Type B pancreatic cell (in vitro differentiated cells): ENCODE measurements at regions not wholly inside any gene's neighbourhood (a gene's known extent, or its start where the extent isn't known, plus 50 kb on each side); places are given as distances from the start of the nearest gene placed in this dataset.

Experiments
- DNase-seq: peaks from one replicate; pipeline ENCODE4 v3.0.0; 2021; ENCODE audit warnings: mixed read lengths; ENCODE audit not compliant: unreplicated experiment; ENCODE audit errors: extremely low spot score
- H3K27ac Mint-ChIP-seq: 2 replicates; pipeline ENCODE4 v1.8.0; 2021; ENCODE audit warnings: mild to moderate bottlenecking, mixed read lengths
- H3K27me3 Mint-ChIP-seq: 2 replicates; pipeline ENCODE4 v1.8.0; 2021; ENCODE audit warnings: mixed read lengths
- H3K36me3 Mint-ChIP-seq: 2 replicates; pipeline ENCODE4 v1.8.0; 2021; ENCODE audit warnings: mixed read lengths
- H3K4me1 Mint-ChIP-seq: one replicate; pipeline ENCODE4 v1.8.0; 2021; ENCODE audit warnings: mixed read lengths; ENCODE audit not compliant: unreplicated experiment
- H3K4me3 Mint-ChIP-seq: 2 replicates; pipeline ENCODE4 v1.8.0; 2021; ENCODE audit warnings: mild to moderate bottlenecking, mixed read lengths
- H3K9me3 Mint-ChIP-seq: 2 replicates; pipeline ENCODE4 v1.8.0; 2021; ENCODE audit warnings: mixed read lengths
- TF ChIP-seq, protein P1 (sequence below): fragments of 200-600 bp; sonication (generic); conservative IDR thresholded peaks from 2 replicates; pipeline ENCODE4 v1.5.0; 2021; ENCODE audit warnings: antibody characterized with exemption, mild to moderate bottlenecking

DNA sequence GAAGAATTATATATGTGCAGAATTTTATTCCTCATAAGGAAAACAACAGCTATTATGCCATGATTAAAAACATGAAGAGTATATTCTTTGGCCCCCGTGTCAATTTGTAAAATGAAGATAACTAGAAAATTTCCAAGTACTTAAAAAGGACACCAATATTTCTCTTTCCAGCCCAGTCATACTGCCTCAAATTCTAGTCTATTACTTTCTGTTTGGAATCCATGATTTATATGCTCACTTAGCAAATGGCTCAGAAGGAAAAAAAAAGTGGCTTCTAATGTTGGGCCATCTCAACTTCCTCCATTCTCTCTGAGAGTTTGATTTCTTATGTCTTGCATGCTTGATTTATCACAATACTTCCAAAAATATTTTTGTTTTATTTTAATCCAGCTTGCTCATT, 1431.1 kb downstream of the AMY1C start:
- Mint-ChIP-seq H3K36me3 (no peaks in the 10 kb centered on the region), H3K4me1 (no peaks in the 10 kb centered on the region), H3K9me3 (no peaks in the 10 kb centered on the region), H3K27ac (no peak overlapping the region), H3K27me3 (no peaks in the 10 kb centered on the region), H3K4me3 (no peak overlapping the region)
- TF ChIP-seq, protein P1, sequence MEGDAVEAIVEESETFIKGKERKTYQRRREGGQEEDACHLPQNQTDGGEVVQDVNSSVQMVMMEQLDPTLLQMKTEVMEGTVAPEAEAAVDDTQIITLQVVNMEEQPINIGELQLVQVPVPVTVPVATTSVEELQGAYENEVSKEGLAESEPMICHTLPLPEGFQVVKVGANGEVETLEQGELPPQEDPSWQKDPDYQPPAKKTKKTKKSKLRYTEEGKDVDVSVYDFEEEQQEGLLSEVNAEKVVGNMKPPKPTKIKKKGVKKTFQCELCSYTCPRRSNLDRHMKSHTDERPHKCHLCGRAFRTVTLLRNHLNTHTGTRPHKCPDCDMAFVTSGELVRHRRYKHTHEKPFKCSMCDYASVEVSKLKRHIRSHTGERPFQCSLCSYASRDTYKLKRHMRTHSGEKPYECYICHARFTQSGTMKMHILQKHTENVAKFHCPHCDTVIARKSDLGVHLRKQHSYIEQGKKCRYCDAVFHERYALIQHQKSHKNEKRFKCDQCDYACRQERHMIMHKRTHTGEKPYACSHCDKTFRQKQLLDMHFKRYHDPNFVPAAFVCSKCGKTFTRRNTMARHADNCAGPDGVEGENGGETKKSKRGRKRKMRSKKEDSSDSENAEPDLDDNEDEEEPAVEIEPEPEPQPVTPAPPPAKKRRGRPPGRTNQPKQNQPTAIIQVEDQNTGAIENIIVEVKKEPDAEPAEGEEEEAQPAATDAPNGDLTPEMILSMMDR, result no peak
- no peak for DNase-seq

DNA sequence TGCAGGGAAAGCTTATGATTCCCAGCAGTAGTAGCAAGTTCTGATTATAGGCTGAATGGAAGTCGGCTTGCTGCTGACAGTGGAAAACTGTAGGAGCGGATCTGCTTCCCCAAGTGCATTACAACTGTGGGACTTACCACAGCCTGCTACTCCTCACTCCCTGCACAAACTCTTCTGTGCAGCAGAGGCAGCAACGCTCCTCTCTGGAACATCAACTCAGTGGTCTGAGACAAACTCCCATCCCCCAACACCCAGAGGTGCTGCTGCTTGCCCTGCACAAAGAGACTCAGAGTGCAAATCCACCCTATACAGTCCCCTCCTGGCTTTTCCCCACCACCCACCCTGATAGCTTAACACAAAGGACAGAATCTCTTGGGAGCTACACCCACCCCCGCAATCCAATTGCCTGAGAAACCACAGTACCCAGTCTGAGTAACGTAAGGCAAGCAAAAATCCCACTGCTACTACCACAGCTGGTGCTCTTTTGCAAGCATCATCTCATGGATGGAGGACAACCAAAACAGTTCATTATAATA, 1455.2 kb downstream of the AMY1C start:
- Mint-ChIP-seq H3K36me3 (no peaks in the 10 kb centered on the region), H3K4me3 (no peak overlapping the region), H3K9me3 (no peaks in the 10 kb centered on the region)

DNA sequence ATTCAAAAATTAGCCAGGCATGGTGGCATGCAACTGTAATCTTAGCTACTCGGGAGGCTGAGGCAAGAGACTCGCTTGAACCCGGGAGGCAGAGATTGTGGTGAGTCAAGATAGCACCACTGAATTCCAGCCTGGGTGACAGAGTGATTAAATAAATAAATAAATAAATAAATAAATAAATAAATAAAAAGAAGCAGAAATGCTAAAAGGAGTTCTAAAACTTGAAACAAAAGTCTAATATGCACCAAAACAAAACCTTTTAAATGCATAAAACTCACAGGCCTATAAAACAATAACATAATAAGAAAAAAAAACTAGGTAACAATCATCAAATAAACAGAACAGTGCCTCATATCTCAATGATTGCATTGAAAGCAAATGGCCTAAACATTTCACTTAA, 1458.9 kb downstream of the AMY1C start:
- Mint-ChIP-seq H3K9me3 (no peaks in the 10 kb centered on the region), H3K4me1 (no peaks in the 10 kb centered on the region), H3K36me3 (no peaks in the 10 kb centered on the region), H3K4me3 (no peak overlapping the region), H3K27me3 (no peaks in the 10 kb centered on the region), H3K27ac (no peak overlapping the region)
- DNase-seq, result no peak
- TF ChIP-seq, protein P1, result no peak

More for the DNA sequence above, 1455.2 kb downstream of the AMY1C start:
- no peak for DNase-seq
- no peak overlapping the region for H3K27ac Mint-ChIP-seq
- no peaks in the 10 kb centered on the region for H3K4me1 Mint-ChIP-seq
- TF ChIP-seq, protein P1, result no peak
- no peaks in the 10 kb centered on the region for H3K27me3 Mint-ChIP-seq

DNA sequence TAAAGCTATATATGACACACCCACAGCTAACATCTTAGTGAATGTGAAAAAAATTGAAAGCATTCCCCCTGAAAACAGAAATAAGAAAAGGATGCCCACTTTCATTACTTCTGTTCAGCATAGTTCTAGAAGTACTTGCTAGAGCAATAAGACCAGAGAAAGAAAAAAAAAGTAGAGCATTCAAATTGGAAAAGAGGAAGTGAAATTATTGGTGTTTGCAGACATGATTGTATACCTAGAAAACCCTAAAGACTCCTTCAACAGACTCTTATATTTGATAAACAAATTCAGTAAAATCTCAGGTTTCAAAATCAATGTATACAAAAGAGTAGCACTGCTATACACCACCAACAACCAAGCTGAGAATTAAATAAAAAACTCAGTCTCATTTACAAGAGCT, 1461.0 kb downstream of the AMY1C start:
- TF ChIP-seq, protein P1, result no peak
- no peak for DNase-seq
- H3K9me3 Mint-ChIP-seq, result no peaks in the 10 kb centered on the region
- no peak overlapping the region for H3K27ac Mint-ChIP-seq
- no peaks in the 10 kb centered on the region for H3K4me1 Mint-ChIP-seq
- no peaks in the 10 kb centered on the region for H3K27me3 Mint-ChIP-seq
- H3K4me3 Mint-ChIP-seq, result no peak overlapping the region
- no peaks in the 10 kb centered on the region for H3K36me3 Mint-ChIP-seq

DNA sequence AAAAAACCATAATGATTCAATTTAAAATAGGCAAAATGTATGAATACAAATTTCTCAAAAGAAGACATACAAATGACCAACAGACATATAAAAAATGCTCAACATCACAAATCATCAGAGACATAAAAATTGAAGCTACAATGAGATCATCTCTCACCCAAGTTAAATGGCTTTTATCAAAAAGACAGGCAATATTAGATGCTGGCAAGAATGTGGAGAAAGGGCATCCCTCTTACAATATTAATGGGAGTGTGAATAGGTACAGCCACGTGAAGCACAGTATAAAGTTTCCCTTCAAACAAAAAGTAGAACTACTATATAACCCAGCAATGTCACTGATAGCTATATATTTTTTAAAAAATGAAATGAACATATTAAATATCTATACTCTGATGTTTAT, 1481.7 kb downstream of the AMY1C start:
- TF ChIP-seq, protein P1, result no peak

DNA sequence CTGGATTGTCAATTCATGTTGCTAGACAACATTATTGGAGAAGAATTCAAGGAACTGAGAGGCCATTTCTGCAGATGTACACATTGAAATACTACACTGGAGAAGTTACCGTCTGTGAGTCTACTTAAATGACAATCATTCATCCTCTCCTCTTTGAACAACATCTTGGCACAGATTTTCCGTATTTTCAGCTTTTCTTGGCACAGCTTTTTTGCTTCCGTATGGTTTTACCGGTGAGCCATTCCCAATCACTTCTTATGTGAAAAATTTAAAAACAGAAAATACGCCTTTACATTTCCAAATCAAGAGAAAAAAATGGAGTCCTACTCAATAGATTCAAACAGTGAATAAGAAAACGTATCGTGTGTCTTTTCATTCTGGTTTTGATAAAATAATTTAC, 1493.7 kb downstream of the AMY1C start:
- no peaks in the 10 kb centered on the region for H3K9me3 Mint-ChIP-seq
- H3K27ac Mint-ChIP-seq, result no peak overlapping the region
- TF ChIP-seq, protein P1, result no peak
- no peak for DNase-seq
- H3K27me3 Mint-ChIP-seq, result no peaks in the 10 kb centered on the region
- H3K4me3 Mint-ChIP-seq, result no peak overlapping the region
- no peaks in the 10 kb centered on the region for H3K4me1 Mint-ChIP-seq
- H3K36me3 Mint-ChIP-seq, result no peaks in the 10 kb centered on the region

More for the DNA sequence above, 1481.7 kb downstream of the AMY1C start:
- DNase-seq, result no peak
- Mint-ChIP-seq H3K27me3 (no peaks in the 10 kb centered on the region), H3K4me1 (no peaks in the 10 kb centered on the region), H3K4me3 (no peak overlapping the region), H3K36me3 (no peaks in the 10 kb centered on the region), H3K9me3 (no peaks in the 10 kb centered on the region), H3K27ac (no peak overlapping the region)
